GM23248 (cell line): ENCODE measurements at regions not wholly inside any gene's neighbourhood (a gene's known extent, or its start where the extent isn't known, plus 50 kb on each side); places are given as distances from the start of the nearest gene placed in this dataset.

Source experiments
- DNase-seq: peaks from one replicate; pipeline ENCODE4 v3.0.0-alpha.2; 2015
- H2AFZ ChIP-seq: fragments of 200-600 bp; sonication (generic); 2 replicates; pipeline ENCODE4 v1.6.1; 2016; ENCODE audit warnings: antibody characterized with exemption
- H3F3A ChIP-seq: fragments of 200-600 bp; sonication (generic); 2 replicates; pipeline ENCODE4 v1.6.1; 2016; ENCODE audit warnings: mild to moderate bottlenecking, antibody characterized with exemption, mixed run types; ENCODE audit not compliant: insufficient read depth
- H3K27ac ChIP-seq: fragments of 200-600 bp; sonication (generic); 2 replicates; pipeline ENCODE4 v1.5.1; 2016; ENCODE audit warnings: mild to moderate bottlenecking
- H3K27me3 ChIP-seq: fragments of 200-600 bp; sonication (generic); replicated peaks from 2 replicates; pipeline ENCODE4 v1.6.1; 2016; ENCODE audit warnings: mild to moderate bottlenecking; ENCODE audit not compliant: insufficient read depth
- H3K36me3 ChIP-seq: fragments of 200-600 bp; sonication (generic); 2 replicates; pipeline ENCODE4 v1.6.1; 2016; ENCODE audit warnings: low read depth, mild to moderate bottlenecking
- H3K4me1 ChIP-seq: fragments of 200-600 bp; sonication (generic); 2 replicates; pipeline ENCODE4 v1.6.1; 2016; ENCODE audit warnings: mild to moderate bottlenecking; ENCODE audit not compliant: insufficient read depth
- H3K4me2 ChIP-seq: fragments of 200-600 bp; sonication (generic); one replicate; pipeline ENCODE4 v1.6.1; 2016; ENCODE audit warnings: mild to moderate bottlenecking; ENCODE audit not compliant: unreplicated experiment
- H3K4me3 ChIP-seq: fragments of 200-600 bp; sonication (generic); 2 replicates; pipeline ENCODE4 v1.5.1; 2016; ENCODE audit warnings: mild to moderate bottlenecking
- H3K79me2 ChIP-seq: fragments of 200-600 bp; sonication (generic); 2 replicates; pipeline ENCODE4 v1.6.1; 2016; ENCODE audit warnings: mild to moderate bottlenecking; ENCODE audit not compliant: insufficient read depth
- H3K9ac ChIP-seq: fragments of 200-600 bp; sonication (generic); 2 replicates; pipeline ENCODE4 v1.6.1; 2016; ENCODE audit warnings: mild to moderate bottlenecking
- H3K9me2 ChIP-seq: fragments of 200-600 bp; sonication (generic); 2 replicates; pipeline ENCODE4 v1.6.1; 2016; ENCODE audit warnings: mixed run types, mild to moderate bottlenecking, moderate library complexity; ENCODE audit not compliant: insufficient read depth
- H3K9me3 ChIP-seq: fragments of 200-600 bp; sonication (generic); one replicate; pipeline ENCODE4 v1.6.1; 2017; ENCODE audit warnings: low read depth
- H4K20me1 ChIP-seq: fragments of 200-600 bp; sonication (generic); 2 replicates; pipeline ENCODE4 v1.6.0; 2016; ENCODE audit not compliant: insufficient read depth
- EZH2 ChIP-seq: fragments of 200-600 bp; sonication (generic); IDR thresholded peaks from 2 replicates; pipeline ENCODE4 v1.6.1; 2018; ENCODE audit warnings: antibody characterized with exemption, mild to moderate bottlenecking; ENCODE audit not compliant: insufficient read depth, poor library complexity, severe bottlenecking
- EZH2phosphoT487 ChIP-seq: fragments of 200-600 bp; sonication (generic); IDR thresholded peaks from 2 replicates; pipeline ENCODE4 v1.6.1; 2018; ENCODE audit warnings: antibody characterized with exemption, moderate library complexity, mild to moderate bottlenecking, low read depth; ENCODE audit not compliant: insufficient read depth
- WGBS, 2 experiments: methylation state at CpG; one replicate each; pipeline ENCODE4 v1.1.6; 2015 to 2017; ENCODE audit warnings: low lambda C conversion rate in 2 of 2, low coverage in 1 of 2; ENCODE audit errors: missing lambda C conversion rate in 2 of 2; 5-methylcytosine and 5-hydroxymethylcytosine counted together
- in situ Hi-C: fragments of 300-500 bp; cut with MboI; formaldehyde crosslinking; loops from 2 replicates; pipeline ENCODE4 v1.15.0; 2020

GRCh38 chr16:51886456-51886855 is 660.5 kb downstream of the TOX3 start:
- Histone ChIP-seq H3K9ac (no peak overlapping the region), H3K27ac (no peak overlapping the region), H3K9me2 (no peaks in the 10 kb centered on the region), H3K4me2 (no peak overlapping the region), H3K27me3 (no peaks in the 10 kb centered on the region), H3K4me3 (no peak overlapping the region), H4K20me1 (no peaks in the 10 kb centered on the region), H3K79me2 (no peaks in the 10 kb centered on the region), H3K4me1 (peaks cover 14% of the 10 kb centered on the region; the same call in 1 of the 2 replicates), H3F3A (0 out of 2 replicates have a peak, but pooled peaks cover 4% of the 10 kb centered on the region), H3K9me3 (no peaks in the 10 kb centered on the region), H2AFZ (no peak overlapping the region), H3K36me3 (no peaks in the 10 kb centered on the region)
- 91 to 93% methylated on average over 2 of the region's 2 CpGs for WGBS, 2 experiments
- DNase-seq, result no peak
- in situ Hi-C loops, result no loop called here
- TF ChIP-seq EZH2phosphoT487 (no peak), EZH2 (no peak)

- H3K9me3 ChIP-seq, result no peaks in the 10 kb centered on the region
- no peak overlapping the region for H3K4me3 ChIP-seq
- no peaks in the 10 kb centered on the region for H3K79me2 ChIP-seq
- peaks cover 15% of the 10 kb centered on the region; the same call in 1 of the 2 replicates for H3F3A ChIP-seq
- no peak overlapping the region for H3K27ac ChIP-seq
- H3K9ac ChIP-seq, result no peak overlapping the region
- peaks cover 28% of the 10 kb centered on the region for H3K4me1 ChIP-seq
- no peaks in the 10 kb centered on the region for H4K20me1 ChIP-seq
- no peak overlapping the region for H2AFZ ChIP-seq
- TF ChIP-seq EZH2 (no peak), EZH2phosphoT487 (no peak)
- no peak overlapping the region for H3K4me2 ChIP-seq
- H3K27me3 ChIP-seq, result no peaks in the 10 kb centered on the region
- no peaks in the 10 kb centered on the region for H3K36me3 ChIP-seq
- in situ Hi-C loops, result no loop called here
- 78 to 89% methylated on average over 2 of the region's 2 CpGs for WGBS, 2 experiments
- no peaks in the 10 kb centered on the region for H3K9me2 ChIP-seq
- DNase-seq, result no peak
Measured at GRCh38 chr16:51884773-51885172, 662.2 kb downstream of the TOX3 start.

DNA sequence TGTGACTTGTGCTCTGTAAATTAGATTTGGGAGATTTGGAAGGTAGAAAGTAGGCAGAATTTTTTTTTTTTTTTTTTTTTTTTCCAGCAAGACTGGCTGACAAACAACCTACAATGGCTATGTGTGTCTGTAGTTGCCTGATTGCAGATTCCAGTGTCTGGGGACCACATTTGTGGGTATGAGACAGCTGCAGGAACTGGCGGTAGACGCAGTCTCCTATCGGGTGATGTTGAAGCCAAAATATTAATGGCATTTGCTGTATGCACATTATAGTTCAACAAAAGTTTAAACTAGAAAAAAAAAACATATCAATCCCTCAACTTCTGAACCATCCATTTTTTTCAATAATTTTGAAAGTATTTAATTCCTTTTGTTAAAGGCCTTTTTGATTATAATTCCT is 665.2 kb downstream of the TOX3 start:
- no peaks in the 10 kb centered on the region for H3K36me3 ChIP-seq
- H3K4me2 ChIP-seq, result no peak overlapping the region
- in situ Hi-C loops, result no loop called here
- no peak for TF ChIP-seq EZH2
- TF ChIP-seq EZH2phosphoT487, result no peak
- H3K4me3 ChIP-seq, result no peak overlapping the region
- no peaks in the 10 kb centered on the region for H3K9me2 ChIP-seq
- WGBS, 2 experiments, result 64 to 69% methylated on average over 3 of the region's 3 CpGs
- DNase-seq, result no peak
- peaks cover 11% of the 10 kb centered on the region; the same call in 1 of the 2 replicates for H3F3A ChIP-seq
- H3K4me1 ChIP-seq, result peaks cover 19% of the 10 kb centered on the region
- no peak overlapping the region for H3K27ac ChIP-seq
- no peaks in the 10 kb centered on the region for H4K20me1 ChIP-seq
- H3K27me3 ChIP-seq, result no peaks in the 10 kb centered on the region
- H3K9ac ChIP-seq, result no peak overlapping the region
- H3K79me2 ChIP-seq, result no peaks in the 10 kb centered on the region
- no peak overlapping the region for H2AFZ ChIP-seq
- no peaks in the 10 kb centered on the region for H3K9me3 ChIP-seq

DNA sequence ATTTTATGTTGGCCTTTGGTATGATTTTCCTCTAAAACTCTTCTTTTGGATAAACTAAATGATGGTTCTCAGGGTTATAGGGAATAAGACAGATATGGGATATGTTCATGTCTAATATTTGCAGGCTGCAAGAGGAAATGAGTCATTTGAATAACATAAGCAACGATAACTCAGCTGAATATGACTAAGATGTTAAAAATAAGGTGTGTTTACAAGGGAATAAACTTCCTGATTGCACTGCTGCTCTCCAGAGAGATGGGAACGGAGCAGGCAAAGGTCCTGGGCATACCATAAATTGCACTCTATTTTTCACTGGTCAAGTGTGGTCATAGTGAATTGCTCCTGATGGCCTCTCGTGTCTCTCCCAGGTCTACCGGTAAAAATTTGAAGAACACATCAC is 666.2 kb downstream of the TOX3 start:
- H3K36me3 ChIP-seq, result no peaks in the 10 kb centered on the region
- WGBS, 2 experiments, result 21 to 27% methylated on average over 4 of the region's 4 CpGs
- no peaks in the 10 kb centered on the region for H4K20me1 ChIP-seq
- H3F3A ChIP-seq, result peaks cover 11% of the 10 kb centered on the region; the same call in 1 of the 2 replicates
- no peaks in the 10 kb centered on the region for H3K27me3 ChIP-seq
- H3K79me2 ChIP-seq, result no peaks in the 10 kb centered on the region
- no peaks in the 10 kb centered on the region for H3K9me3 ChIP-seq
- no peaks in the 10 kb centered on the region for H3K9me2 ChIP-seq
- TF ChIP-seq EZH2 (no peak), EZH2phosphoT487 (no peak)
- H3K4me1 ChIP-seq, result peaks cover 19% of the 10 kb centered on the region
- H3K4me3 ChIP-seq, result no peak overlapping the region
- H3K9ac ChIP-seq, result no peak overlapping the region
- peak; percentile 70 for DNase-seq
- peak overlapping the region; percentile 45 for H3K4me2 ChIP-seq
- in situ Hi-C loops, result no loop called here
- H2AFZ ChIP-seq, result no peak overlapping the region
- no peak overlapping the region for H3K27ac ChIP-seq

DNA sequence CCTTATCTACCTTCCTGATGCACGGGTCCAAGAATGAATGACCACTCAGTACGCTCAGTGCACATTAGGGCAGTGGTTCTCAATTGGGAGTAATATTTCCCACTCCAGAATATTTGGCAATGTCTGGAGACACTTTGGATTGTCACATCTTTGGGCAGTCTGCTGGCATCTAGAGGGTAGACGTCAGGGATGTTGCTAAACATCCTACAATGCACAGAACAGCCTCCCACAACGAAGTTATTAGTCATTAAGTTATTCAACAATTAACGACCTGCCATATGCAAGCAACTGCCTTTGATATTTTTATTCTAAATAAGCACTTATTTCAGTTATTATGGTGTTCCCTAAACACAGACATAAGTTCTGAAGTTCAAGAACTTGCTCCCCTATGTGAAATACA is 669.3 kb downstream of the TOX3 start:
- no peak for TF ChIP-seq EZH2
- TF ChIP-seq EZH2phosphoT487, result no peak
- no peaks in the 10 kb centered on the region for H3K9me2 ChIP-seq
- H4K20me1 ChIP-seq, result no peaks in the 10 kb centered on the region
- no peak overlapping the region for H3K9ac ChIP-seq
- H3K4me3 ChIP-seq, result no peak overlapping the region
- no peak overlapping the region for H3K27ac ChIP-seq
- 63 to 67% methylated on average over 5 of the region's 5 CpGs for WGBS, 2 experiments
- no peaks in the 10 kb centered on the region for H3K79me2 ChIP-seq
- H3K36me3 ChIP-seq, result no peaks in the 10 kb centered on the region
- no peak overlapping the region for H2AFZ ChIP-seq
- in situ Hi-C loops, result no loop called here
- H3K4me1 ChIP-seq, result peaks cover 19% of the 10 kb centered on the region
- peaks cover 11% of the 10 kb centered on the region; the same call in 1 of the 2 replicates for H3F3A ChIP-seq
- no peaks in the 10 kb centered on the region for H3K9me3 ChIP-seq
- no peak overlapping the region for H3K4me2 ChIP-seq
- peak; percentile 20 for DNase-seq
- no peaks in the 10 kb centered on the region for H3K27me3 ChIP-seq
